Keratinocyte (primary cell): ENCODE measurements at regions not wholly inside any gene's neighbourhood (a gene's known extent, or its start where the extent isn't known, plus 50 kb on each side); places are given as distances from the start of the nearest gene placed in this dataset.

Experiments
- DNase-seq: peaks from one replicate; pipeline ENCODE4 v3.0.0-alpha.2; 2011; ENCODE audit warnings: low read depth, missing footprints, low spot score
- FAIRE-seq: peaks from 2 replicates; lab custom pipeline; 2011; peaks lifted over from hg19 to GRCh38; lab: Jason Lieb, UNC
- H2AFZ ChIP-seq: 2 replicates; pipeline ENCODE4 v1.6.0; 2012; ENCODE audit warnings: low read length, control low read depth, inconsistent platforms; ENCODE audit not compliant: control insufficient read depth
- H3K27ac ChIP-seq: 2 replicates; pipeline ENCODE4 v1.5.1; 2011; ENCODE audit warnings: low read length; ENCODE audit not compliant: control insufficient read depth, insufficient read depth
- H3K27me3 ChIP-seq: 3 replicates; pipeline ENCODE4 v1.6.0; 2011; ENCODE audit warnings: low read length; ENCODE audit not compliant: control insufficient read depth, insufficient read depth; ENCODE audit errors: extremely low read depth
- H3K36me3 ChIP-seq, 2 experiments: 2 replicates in 1 of 2; 3 replicates in 1 of 2; pipeline ENCODE4 v1.5.1; 2011; ENCODE audit warnings: low read length in 2 of 2, mild to moderate bottlenecking in 1 of 2; ENCODE audit not compliant: control insufficient read depth in 2 of 2, insufficient read depth in 2 of 2; ENCODE audit errors: extremely low read depth in 1 of 2
- H3K4me1 ChIP-seq: 3 replicates; pipeline ENCODE4 v1.5.1; 2011; ENCODE audit warnings: low read length; ENCODE audit not compliant: control insufficient read depth, insufficient read depth; ENCODE audit errors: extremely low read depth
- H3K4me2 ChIP-seq: 3 replicates; pipeline ENCODE4 v1.6.0; 2011; ENCODE audit warnings: low read depth, low read length; ENCODE audit not compliant: control insufficient read depth, insufficient read depth; ENCODE audit errors: extremely low read depth
- H3K4me3 ChIP-seq, 3 experiments: fragments of 200-600 bp in 1 of 3; sonication (generic) in 1 of 3; 2 replicates in 2 of 3; 3 replicates in 1 of 3; pipeline ENCODE4 v1.5.1; 2011 to 2016; ENCODE audit warnings: low read length in 3 of 3, mild to moderate bottlenecking in 3 of 3, control low read depth in 2 of 3, inconsistent platforms in 1 of 3, low read depth in 1 of 3, mixed read lengths in 1 of 3, mixed run types in 1 of 3, moderate library complexity in 1 of 3; ENCODE audit not compliant: control insufficient read depth in 2 of 3, insufficient read depth in 2 of 3; ENCODE audit errors: extremely low read depth in 1 of 3
- H3K79me2 ChIP-seq: 2 replicates; pipeline ENCODE4 v1.6.0; 2012; ENCODE audit warnings: low read length; ENCODE audit not compliant: control insufficient read depth, insufficient read depth
- H3K9ac ChIP-seq: 3 replicates; pipeline ENCODE4 v1.6.0; 2011; ENCODE audit warnings: low read length; ENCODE audit not compliant: control insufficient read depth, insufficient read depth; ENCODE audit errors: extremely low read depth
- H3K9me1 ChIP-seq: 3 replicates; pipeline ENCODE4 v1.6.0; 2011; ENCODE audit warnings: low read length; ENCODE audit not compliant: control insufficient read depth, insufficient read depth; ENCODE audit errors: extremely low read depth
- H3K9me3 ChIP-seq: 2 replicates; pipeline ENCODE4 v1.5.1; 2012; ENCODE audit warnings: low read depth, low read length; ENCODE audit not compliant: control insufficient read depth
- H4K20me1 ChIP-seq: 3 replicates; pipeline ENCODE4 v1.6.0; 2011; ENCODE audit warnings: low read length; ENCODE audit not compliant: control insufficient read depth, insufficient read depth; ENCODE audit errors: extremely low read depth
- EZH2 ChIP-seq: IDR thresholded peaks from one replicate; pipeline ENCODE4 v1.6.1; 2012; ENCODE audit warnings: inconsistent platforms, mild to moderate bottlenecking, low read length, moderate library complexity
- dilution Hi-C: fragments of 300-500 bp; cut with MboI; formaldehyde crosslinking; loops from one replicate; pipeline ENCODE4 v1.7.0; 2020; ENCODE audit warnings: low sequenced_read_pairs; ENCODE audit not compliant: extremely low pct_ligation_motif_present
- TF ChIP-seq, protein P1 (sequence below), 3 experiments: IDR thresholded peaks in 1 of 3; conservative IDR thresholded peaks in 1 of 3; optimal IDR thresholded peaks in 1 of 3; 2 replicates in 2 of 3; 3 replicates in 1 of 3; pipeline versions ENCODE3 to v1.5.1; 2011; ENCODE audit warnings: low read length in 3 of 3, mild to moderate bottlenecking in 3 of 3, moderate library complexity in 2 of 3, control low read depth in 1 of 3, inconsistent platforms in 1 of 3; ENCODE audit not compliant: insufficient read depth in 2 of 3; ENCODE audit errors: extremely low read depth in 1 of 3

GRCh38 chr5:130740047-130740569 is 424.9 kb downstream of the HINT1 start:
- H4K20me1 ChIP-seq, result no peaks in the 10 kb centered on the region
- H2AFZ ChIP-seq, result no peak overlapping the region
- TF ChIP-seq EZH2, result no peak
- TF ChIP-seq, protein P1, sequence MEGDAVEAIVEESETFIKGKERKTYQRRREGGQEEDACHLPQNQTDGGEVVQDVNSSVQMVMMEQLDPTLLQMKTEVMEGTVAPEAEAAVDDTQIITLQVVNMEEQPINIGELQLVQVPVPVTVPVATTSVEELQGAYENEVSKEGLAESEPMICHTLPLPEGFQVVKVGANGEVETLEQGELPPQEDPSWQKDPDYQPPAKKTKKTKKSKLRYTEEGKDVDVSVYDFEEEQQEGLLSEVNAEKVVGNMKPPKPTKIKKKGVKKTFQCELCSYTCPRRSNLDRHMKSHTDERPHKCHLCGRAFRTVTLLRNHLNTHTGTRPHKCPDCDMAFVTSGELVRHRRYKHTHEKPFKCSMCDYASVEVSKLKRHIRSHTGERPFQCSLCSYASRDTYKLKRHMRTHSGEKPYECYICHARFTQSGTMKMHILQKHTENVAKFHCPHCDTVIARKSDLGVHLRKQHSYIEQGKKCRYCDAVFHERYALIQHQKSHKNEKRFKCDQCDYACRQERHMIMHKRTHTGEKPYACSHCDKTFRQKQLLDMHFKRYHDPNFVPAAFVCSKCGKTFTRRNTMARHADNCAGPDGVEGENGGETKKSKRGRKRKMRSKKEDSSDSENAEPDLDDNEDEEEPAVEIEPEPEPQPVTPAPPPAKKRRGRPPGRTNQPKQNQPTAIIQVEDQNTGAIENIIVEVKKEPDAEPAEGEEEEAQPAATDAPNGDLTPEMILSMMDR (optimal IDR thresholded peaks at IDR 0.05 in 1 of 3, IDR thresholded peaks at IDR 0.05 in 1 of 3, conservative IDR thresholded peaks at IDR 0.05 in 1 of 3; ENCODE audit: extremely low read depth in 1 of 3, insufficient read depth in 2 of 3, low read length in 3 of 3), result no peak
- H3K9ac ChIP-seq, result no peak overlapping the region
- H3K9me3 ChIP-seq, result no peaks in the 10 kb centered on the region
- H3K4me1 ChIP-seq, result no peaks in the 10 kb centered on the region
- H3K36me3 ChIP-seq, result no peaks in the 10 kb centered on the region
- no peaks in the 10 kb centered on the region for H3K9me1 ChIP-seq
- H3K4me2 ChIP-seq, result no peak overlapping the region
- no peak for DNase-seq
- no peak overlapping the region for H3K4me3 ChIP-seq
- no peak overlapping the region for H3K27ac ChIP-seq
- dilution Hi-C loops, result no loop called here
- no peak for FAIRE-seq
- no peaks in the 10 kb centered on the region for H3K27me3 ChIP-seq
- no peaks in the 10 kb centered on the region for H3K79me2 ChIP-seq

GRCh38 chr5:130731839-130732238 is 433.2 kb downstream of the HINT1 start:
- no peak overlapping the region for H3K4me2 ChIP-seq
- no peaks in the 10 kb centered on the region for H3K27me3 ChIP-seq
- no peak overlapping the region for H3K4me3 ChIP-seq
- no peak for DNase-seq
- H3K9ac ChIP-seq, result no peak overlapping the region
- dilution Hi-C loops, result no loop called here
- H3K4me1 ChIP-seq, result no peaks in the 10 kb centered on the region
- H3K79me2 ChIP-seq, result no peaks in the 10 kb centered on the region
- H3K9me3 ChIP-seq, result no peaks in the 10 kb centered on the region
- no peaks in the 10 kb centered on the region for H3K9me1 ChIP-seq
- TF ChIP-seq, protein P1 (optimal IDR thresholded peaks at IDR 0.05 in 1 of 3, IDR thresholded peaks at IDR 0.05 in 1 of 3, conservative IDR thresholded peaks at IDR 0.05 in 1 of 3; ENCODE audit: extremely low read depth in 1 of 3, insufficient read depth in 2 of 3, low read length in 3 of 3), result no peak
- no peak for TF ChIP-seq EZH2
- no peak for FAIRE-seq
- no peaks in the 10 kb centered on the region for H3K36me3 ChIP-seq
- H4K20me1 ChIP-seq, result no peaks in the 10 kb centered on the region
- H2AFZ ChIP-seq, result no peak overlapping the region
- H3K27ac ChIP-seq, result no peak overlapping the region
